ENCODE measurements at regions not wholly inside any gene's neighbourhood (a gene's known extent, or its start where the extent isn't known, plus 50 kb on each side); places are given as distances from the start of the nearest gene placed in this dataset.

DNA sequence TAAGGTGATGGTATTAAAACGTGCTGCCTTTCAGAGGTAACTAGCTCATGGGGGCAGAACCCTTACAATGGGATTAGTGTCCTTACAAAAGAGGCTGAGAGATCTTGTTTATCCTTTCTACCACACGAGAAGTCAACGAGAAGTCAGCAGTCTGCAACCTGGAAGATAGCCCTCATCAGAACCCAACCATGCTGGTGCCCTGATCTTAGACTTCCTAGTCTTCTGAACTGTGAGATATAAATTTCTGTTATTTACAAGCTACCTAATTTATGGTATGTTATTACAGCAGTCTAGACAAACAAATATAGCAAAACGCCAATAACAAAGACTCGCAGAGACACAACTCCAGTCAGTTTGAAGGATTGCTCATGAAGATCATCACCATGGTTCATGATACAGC, 157.5 kb upstream of the TMEM106B start (continued):
- TF ChIP-seq, protein P1, sequence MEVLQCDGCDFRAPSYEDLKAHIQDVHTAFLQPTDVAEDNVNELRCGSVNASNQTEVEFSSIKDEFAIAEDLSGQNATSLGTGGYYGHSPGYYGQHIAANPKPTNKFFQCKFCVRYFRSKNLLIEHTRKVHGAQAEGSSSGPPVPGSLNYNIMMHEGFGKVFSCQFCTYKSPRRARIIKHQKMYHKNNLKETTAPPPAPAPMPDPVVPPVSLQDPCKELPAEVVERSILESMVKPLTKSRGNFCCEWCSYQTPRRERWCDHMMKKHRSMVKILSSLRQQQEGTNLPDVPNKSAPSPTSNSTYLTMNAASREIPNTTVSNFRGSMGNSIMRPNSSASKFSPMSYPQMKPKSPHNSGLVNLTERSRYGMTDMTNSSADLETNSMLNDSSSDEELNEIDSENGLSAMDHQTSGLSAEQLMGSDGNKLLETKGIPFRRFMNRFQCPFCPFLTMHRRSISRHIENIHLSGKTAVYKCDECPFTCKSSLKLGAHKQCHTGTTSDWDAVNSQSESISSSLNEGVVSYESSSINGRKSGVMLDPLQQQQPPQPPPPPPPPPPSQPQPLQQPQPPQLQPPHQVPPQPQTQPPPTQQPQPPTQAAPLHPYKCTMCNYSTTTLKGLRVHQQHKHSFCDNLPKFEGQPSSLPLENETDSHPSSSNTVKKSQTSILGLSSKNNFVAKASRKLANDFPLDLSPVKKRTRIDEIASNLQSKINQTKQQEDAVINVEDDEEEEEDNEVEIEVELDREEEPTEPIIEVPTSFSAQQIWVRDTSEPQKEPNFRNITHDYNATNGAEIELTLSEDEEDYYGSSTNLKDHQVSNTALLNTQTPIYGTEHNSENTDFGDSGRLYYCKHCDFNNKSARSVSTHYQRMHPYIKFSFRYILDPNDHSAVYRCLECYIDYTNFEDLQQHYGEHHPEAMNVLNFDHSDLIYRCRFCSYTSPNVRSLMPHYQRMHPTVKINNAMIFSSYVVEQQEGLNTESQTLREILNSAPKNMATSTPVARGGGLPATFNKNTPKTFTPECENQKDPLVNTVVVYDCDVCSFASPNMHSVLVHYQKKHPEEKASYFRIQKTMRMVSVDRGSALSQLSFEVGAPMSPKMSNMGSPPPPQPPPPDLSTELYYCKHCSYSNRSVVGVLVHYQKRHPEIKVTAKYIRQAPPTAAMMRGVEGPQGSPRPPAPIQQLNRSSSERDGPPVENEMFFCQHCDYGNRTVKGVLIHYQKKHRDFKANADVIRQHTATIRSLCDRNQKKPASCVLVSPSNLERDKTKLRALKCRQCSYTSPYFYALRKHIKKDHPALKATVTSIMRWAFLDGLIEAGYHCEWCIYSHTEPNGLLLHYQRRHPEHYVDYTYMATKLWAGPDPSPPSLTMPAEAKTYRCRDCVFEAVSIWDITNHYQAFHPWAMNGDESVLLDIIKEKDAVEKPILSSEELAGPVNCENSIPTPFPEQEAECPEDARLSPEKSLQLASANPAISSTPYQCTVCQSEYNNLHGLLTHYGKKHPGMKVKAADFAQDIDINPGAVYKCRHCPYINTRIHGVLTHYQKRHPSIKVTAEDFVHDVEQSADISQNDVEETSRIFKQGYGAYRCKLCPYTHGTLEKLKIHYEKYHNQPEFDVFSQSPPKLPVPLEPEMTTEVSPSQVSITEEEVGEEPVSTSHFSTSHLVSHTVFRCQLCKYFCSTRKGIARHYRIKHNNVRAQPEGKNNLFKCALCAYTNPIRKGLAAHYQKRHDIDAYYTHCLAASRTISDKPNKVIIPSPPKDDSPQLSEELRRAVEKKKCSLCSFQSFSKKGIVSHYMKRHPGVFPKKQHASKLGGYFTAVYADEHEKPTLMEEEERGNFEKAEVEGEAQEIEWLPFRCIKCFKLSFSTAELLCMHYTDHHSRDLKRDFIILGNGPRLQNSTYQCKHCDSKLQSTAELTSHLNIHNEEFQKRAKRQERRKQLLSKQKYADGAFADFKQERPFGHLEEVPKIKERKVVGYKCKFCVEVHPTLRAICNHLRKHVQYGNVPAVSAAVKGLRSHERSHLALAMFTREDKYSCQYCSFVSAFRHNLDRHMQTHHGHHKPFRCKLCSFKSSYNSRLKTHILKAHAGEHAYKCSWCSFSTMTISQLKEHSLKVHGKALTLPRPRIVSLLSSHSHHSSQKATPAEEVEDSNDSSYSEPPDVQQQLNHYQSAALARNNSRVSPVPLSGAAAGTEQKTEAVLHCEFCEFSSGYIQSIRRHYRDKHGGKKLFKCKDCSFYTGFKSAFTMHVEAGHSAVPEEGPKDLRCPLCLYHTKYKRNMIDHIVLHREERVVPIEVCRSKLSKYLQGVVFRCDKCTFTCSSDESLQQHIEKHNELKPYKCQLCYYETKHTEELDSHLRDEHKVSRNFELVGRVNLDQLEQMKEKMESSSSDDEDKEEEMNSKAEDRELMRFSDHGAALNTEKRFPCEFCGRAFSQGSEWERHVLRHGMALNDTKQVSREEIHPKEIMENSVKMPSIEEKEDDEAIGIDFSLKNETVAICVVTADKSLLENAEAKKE (CRISPR knock-in tag; IDR thresholded peaks at IDR 0.05) = no peak
- TF ChIP-seq ZNF114 (CRISPR knock-in tag; IDR thresholded peaks at IDR 0.05) = no peak

DNA sequence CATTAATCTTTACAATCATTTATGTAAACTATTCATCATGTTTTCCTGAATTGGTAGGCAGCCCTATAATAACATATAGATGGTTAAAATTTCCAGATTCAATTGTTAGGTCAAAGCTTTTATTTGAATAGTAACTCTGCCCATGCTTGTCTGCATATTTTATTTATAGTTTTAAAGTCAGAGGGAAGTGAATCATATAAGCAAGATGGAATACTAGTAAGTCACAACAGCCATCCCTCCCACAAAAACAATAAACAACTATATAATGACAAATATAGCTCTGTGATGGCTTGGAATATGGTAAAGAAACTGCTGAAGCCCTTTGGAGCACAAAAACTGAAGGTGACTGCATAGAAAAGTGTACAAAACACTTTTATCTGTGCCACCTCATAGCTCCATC, 156.3 kb upstream of the TMEM106B start:
- H3K9me2 ChIP-seq (ENCODE audit: insufficient read depth) = peaks cover 7% of the 10 kb centered on the region; the same call in 1 of the 2 replicates
- peaks cover 22% of the 10 kb centered on the region; the same call in 1 of the 2 replicates for H3K36me3 ChIP-seq (ENCODE audit: insufficient read depth)

More for the DNA sequence above, 156.3 kb upstream of the TMEM106B start:
- Mint-ChIP-seq H3K27ac (no peak overlapping the region), H3K4me3 (no peak overlapping the region), H3K4me1 (no peaks in the 10 kb centered on the region), H3K9me3 (peaks cover 28% of the 10 kb centered on the region), H3K36me3 (ENCODE audit: low read depth) (peaks cover 31% of the 10 kb centered on the region), H3K27me3 (ENCODE audit: insufficient read depth, low read depth, poor library complexity) (no peaks in the 10 kb centered on the region)
- Histone ChIP-seq H2AFZ (no peak overlapping the region), H3K4me3 (no peak overlapping the region), H3K4me1 (ENCODE audit: insufficient read depth) (no peaks in the 10 kb centered on the region), H3K4me2 (no peak overlapping the region), H3F3A (replicated peaks; ENCODE audit: low read depth) (no peaks in the 10 kb centered on the region), H4K20me1 (replicated peaks; ENCODE audit: insufficient read depth) (no peaks in the 10 kb centered on the region), H3K79me2 (replicated peaks; ENCODE audit: insufficient read depth) (no peaks in the 10 kb centered on the region), H3K27me3 (ENCODE audit: insufficient read depth) (no peaks in the 10 kb centered on the region), H3K27ac (ENCODE audit: low read depth) (no peak overlapping the region)
- ATAC-seq (no peak), DNase-seq (ENCODE audit: low spot score) (no peak)
- TF ChIP-seq EZH2phosphoT487 (IDR thresholded peaks at IDR 0.05; ENCODE audit: unreplicated experiment) = no peak
- TF ChIP-seq, protein P1 (CRISPR knock-in tag; IDR thresholded peaks at IDR 0.05) = no peak
- no peak for TF ChIP-seq EZH2 (IDR thresholded peaks at IDR 0.05; ENCODE audit: low read depth, unreplicated experiment)
- no peak for TF ChIP-seq POLR2AphosphoS5 (IDR thresholded peaks at IDR 0.05; ENCODE audit: low read depth)
- TF ChIP-seq ZNF114 (CRISPR knock-in tag; IDR thresholded peaks at IDR 0.05) = no peak
- TF ChIP-seq, protein P2, sequence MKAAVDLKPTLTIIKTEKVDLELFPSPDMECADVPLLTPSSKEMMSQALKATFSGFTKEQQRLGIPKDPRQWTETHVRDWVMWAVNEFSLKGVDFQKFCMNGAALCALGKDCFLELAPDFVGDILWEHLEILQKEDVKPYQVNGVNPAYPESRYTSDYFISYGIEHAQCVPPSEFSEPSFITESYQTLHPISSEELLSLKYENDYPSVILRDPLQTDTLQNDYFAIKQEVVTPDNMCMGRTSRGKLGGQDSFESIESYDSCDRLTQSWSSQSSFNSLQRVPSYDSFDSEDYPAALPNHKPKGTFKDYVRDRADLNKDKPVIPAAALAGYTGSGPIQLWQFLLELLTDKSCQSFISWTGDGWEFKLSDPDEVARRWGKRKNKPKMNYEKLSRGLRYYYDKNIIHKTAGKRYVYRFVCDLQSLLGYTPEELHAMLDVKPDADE (IDR thresholded peaks at IDR 0.05) = no peak
- no peak for TF ChIP-seq STAT1 (IDR thresholded peaks at IDR 0.05; ENCODE audit: unreplicated experiment)
